ENCODE measurements at regions not wholly inside any gene's neighbourhood (a gene's known extent, or its start where the extent isn't known, plus 50 kb on each side); places are given as distances from the start of the nearest gene placed in this dataset. TPM values are rescaled to one million over a fixed set of nuclear protein-coding genes. Genes with fewer than 3 reads are reported as not detected.
"Not testable (repeated sequence)": the region's sequence is repeated elsewhere in the genome, so short reads cannot be mapped to it uniquely, and the experiment has no call there.

GRCh38 chr21:6156712-6157389 is 4364.5 kb upstream of the TPTE start:
- not testable (repeated sequence) for DNase-seq (ENCODE audit: low read depth); H3K4me3 ChIP-seq (ENCODE audit: low read depth, low read length)

DNA sequence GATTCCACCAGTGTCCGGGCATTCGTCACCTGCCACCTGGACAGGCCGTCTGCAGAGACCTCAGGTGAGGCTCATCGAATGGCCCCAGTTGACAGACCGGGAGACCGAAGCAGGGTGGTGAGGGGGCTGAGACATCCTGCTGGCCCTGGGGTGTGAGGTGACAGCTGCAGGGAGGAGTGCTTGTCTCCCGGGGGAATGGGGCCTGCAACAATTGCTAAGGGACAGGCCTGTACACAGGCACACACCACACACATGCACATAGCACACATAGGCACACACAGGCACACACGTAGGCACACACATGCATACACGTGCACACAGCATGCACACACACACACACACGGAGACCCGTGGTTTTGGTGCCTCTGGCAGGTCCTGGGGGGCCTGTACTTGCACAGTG is 4363.9 kb upstream of the TPTE start:
- not testable (repeated sequence) for H3K4me3 ChIP-seq (ENCODE audit: low read depth, low read length); DNase-seq (ENCODE audit: low read depth)

DNA sequence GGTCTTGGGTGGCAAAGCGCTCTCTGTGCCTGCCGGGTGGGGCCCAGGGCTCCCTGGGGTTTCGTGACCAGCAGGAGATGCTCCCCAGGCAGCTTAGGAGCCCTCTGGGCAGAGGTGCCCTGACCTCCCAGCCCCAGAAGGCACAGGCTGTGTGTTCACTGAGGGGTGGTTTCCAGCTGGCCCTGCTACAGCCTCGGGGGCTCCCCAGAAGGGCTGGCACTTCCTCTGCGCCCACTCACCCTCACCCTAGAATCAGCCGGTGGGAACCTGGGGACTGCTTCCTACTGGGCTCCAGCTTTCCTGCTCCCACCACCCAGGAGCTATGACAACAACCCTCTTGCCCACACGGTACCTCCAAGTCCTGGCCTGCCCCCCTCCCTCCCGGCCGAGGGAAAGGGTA is 4363.2 kb upstream of the TPTE start:
- H3K4me3 ChIP-seq (ENCODE audit: low read depth, low read length); DNase-seq (ENCODE audit: low read depth): not testable (repeated sequence)

Small RNAs in the stretch of these regions (small RNA-seq; reads per million reads assigned to genes)
- not detected for gene CU639417.2

Data from fibroblast of the aortic adventitia (primary cell).